HG02981 (cell line): ENCODE measurements at regions not wholly inside any gene's neighbourhood (a gene's known extent, or its start where the extent isn't known, plus 50 kb on each side); places are given as distances from the start of the nearest gene placed in this dataset.
"Not testable (repeated sequence)": the region's sequence is repeated elsewhere in the genome, so short reads cannot be mapped to it uniquely, and the experiment has no call there.

ENCODE experiments used
- ATAC-seq: cut with Tn5 transposase; IDR thresholded peaks from one replicate; pipeline ENCODE4 v1.9.1; 2021; ENCODE audit warnings: mild to moderate bottlenecking, moderate library complexity; ENCODE audit not compliant: unreplicated experiment

GRCh38 chr5:53265043-53265442 is 155.5 kb upstream of the MOCS2 start:
- ATAC-seq: no peak

- ATAC-seq: not testable (repeated sequence)
Observed at GRCh38 chr5:53268241-53268640, 158.7 kb upstream of the MOCS2 start.

GRCh38 chr5:53275666-53276065 is 166.1 kb upstream of the MOCS2 start:
- ATAC-seq: no peak

- ATAC-seq: no peak
Observed at GRCh38 chr5:53276825-53277224, 167.3 kb upstream of the MOCS2 start.

DNA sequence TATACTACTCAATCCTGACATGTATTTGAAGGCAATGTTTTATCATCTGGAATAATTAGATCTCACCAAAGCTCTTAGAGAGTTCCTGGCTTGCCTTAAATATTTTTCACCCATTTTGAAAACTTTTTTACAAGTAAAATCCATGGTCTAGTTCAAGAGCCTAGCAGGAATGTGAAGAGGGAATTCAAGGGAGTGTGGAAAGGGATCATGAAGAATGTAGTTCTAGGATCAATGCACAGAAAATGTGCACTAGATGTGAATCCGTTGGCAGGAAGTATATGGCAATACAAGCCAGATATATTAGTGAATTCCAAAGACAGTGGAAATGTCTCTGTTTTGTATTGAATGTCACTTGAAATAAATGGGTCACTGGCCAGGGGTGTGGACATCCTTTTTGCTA is 167.9 kb upstream of the MOCS2 start:
- no peak for ATAC-seq

- no peak for ATAC-seq
Observed at GRCh38 chr5:53287573-53287972, 178.0 kb upstream of the MOCS2 start.

- no peak for ATAC-seq
Observed at GRCh38 chr5:53288511-53288910, 179.0 kb upstream of the MOCS2 start.

DNA sequence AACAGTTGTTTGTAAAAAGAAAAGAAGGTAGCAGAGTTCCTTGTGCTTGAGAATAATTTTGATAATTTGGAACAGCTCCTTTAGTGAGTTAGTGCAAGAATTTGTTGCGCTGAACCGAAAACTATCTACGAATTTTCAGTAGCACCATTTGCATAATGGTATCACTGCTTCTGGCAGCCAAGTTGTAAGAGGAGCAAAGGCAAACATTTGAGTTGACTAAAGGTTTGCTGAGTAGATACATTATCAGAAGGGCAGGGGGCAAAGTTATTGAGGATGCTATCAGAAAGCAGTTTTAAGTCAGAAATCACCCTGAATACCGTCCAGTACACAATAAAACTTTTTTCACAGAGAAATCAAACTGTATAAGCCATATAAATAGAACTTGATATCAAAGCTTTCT is 181.5 kb upstream of the MOCS2 start:
- ATAC-seq: no peak

DNA sequence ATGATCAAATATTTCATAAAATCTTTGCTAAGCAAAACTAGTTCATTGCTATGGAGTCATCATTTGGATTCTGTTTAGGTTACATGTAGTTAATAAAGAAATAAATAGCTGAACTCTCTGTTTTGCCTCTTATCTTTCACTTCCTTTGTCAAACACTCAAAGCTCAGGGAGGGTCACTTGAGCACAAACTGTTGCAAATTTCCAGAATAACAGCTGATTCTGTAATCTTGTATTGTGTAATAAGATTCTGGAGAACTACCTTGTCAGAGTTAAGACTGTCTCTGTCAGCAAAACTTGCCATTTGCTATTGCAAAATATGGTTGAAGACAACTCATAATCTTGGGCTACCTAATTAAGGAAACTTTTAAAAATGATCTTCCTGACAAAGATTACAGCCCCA is 182.0 kb upstream of the MOCS2 start:
- ATAC-seq: no peak

DNA sequence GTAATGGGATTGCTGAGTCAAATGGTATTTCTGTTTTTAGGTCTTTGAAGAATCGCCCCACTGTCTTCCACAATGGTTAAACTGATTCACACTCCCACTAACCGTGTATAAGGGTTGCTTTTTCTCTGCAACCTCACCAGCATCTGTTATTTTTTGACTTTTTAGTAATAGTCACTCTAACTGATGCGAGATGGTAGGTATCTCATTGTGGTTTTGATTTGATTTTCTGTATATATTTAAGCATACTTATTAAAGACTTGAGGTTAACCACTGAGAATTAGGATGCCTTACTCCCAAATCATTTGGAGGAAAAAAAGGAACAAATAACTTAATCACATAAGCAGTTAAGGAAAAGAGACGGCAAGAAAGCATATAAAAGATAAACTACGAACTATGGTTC is 181.6 kb upstream of the FST start:
- ATAC-seq: no peak

GRCh38 chr5:53302529-53302928 is 177.9 kb upstream of the FST start:
- ATAC-seq: no peak

DNA sequence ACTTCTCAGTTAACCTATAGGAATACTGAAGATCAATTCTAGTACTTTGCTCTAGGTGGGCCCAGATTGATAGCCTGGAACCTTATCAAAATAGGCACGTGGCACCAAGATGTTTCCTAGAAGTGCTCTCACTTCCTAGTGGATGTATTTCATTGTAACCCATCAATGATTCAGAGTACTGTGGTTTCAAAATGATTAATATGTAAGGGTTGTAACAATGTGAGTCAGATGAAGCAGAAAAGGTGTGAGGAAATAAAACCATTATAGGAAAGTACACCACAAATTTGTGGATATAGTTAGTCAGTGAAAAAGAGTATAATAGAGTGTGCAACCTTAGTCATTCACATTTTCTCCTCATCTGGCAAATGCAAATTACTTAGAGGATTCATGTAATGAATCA is 177.3 kb upstream of the FST start:
- no peak for ATAC-seq

- ATAC-seq: not testable (repeated sequence)
Observed at GRCh38 chr5:53305316-53305715, 175.1 kb upstream of the FST start.

DNA sequence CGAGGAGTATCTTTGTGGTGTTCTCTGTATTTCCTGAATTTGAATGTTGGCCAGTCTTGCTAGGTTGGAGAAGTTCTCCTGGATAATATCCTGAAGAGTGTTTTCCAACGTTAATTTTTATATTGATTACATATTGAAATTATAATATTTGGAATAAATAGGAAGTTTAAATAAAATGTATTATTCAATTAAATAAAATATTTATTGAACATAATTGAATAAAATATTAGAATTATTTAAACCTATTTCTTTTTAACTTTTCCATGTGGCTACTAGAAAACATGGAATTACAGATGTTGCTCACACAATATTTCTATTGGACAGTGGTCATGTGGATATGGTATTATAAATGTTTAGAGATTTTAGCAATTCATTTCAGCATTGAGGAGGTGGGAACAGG is 170.8 kb upstream of the FST start:
- no peak for ATAC-seq

DNA sequence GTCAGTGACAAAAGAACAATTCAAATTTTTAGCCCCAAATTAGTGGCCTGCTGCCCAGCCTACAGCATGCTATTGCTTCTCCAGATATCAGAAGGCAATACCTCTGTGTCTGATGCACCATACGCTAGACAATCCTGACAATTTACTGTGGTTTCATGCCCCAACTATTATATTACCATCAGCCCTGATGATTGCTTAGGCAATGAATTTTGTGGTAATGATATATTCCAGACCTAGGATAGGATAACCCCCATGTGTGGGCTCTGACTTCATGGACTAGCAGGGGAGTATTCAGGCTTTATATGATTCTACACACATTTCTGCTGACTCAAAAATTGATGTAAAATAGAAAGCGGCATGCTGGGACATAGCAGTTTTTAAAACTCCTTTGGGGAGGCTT is 168.7 kb upstream of the FST start:
- no peak for ATAC-seq

- ATAC-seq: no peak
Observed at GRCh38 chr5:53313145-53313544, 167.3 kb upstream of the FST start.

DNA sequence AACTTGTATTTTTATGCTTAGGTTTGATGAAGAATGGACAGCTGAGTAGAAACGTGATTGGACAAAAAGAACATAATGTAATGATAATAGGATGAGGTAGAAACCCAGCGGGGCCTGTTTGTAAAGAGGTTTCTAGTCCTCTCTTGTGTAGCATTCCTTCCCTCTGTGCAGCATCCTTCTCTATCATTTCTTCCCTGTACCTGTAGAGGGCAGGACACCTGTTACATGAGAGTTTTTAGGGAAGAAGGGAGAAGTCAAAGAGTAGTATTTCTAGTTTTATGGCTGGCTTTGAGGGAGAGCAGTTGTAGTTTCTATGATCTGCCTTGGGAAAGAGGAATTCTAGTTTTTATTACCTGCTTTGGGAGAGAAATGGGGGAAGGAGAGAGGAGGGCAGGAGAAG is 162.1 kb upstream of the FST start:
- ATAC-seq: no peak

DNA sequence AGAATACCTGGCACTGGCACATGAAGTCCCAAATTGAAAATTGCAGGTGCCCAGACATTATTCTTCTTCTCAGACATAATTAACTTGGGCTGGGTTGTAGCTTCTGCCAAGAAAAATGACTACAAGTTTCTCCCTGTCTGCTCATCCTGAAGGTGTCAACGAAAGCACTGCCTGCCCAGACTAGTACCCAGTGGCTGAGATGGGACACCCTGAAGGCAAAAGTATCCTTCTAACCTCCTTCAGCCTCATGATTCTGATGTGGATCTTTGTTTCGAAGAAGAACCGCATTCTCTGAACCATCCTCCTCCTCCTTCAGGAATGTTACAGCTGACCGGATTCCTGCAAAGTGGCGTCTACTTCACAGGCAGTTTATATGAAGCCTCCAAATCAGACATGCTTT is 161.1 kb upstream of the FST start:
- no peak for ATAC-seq

DNA sequence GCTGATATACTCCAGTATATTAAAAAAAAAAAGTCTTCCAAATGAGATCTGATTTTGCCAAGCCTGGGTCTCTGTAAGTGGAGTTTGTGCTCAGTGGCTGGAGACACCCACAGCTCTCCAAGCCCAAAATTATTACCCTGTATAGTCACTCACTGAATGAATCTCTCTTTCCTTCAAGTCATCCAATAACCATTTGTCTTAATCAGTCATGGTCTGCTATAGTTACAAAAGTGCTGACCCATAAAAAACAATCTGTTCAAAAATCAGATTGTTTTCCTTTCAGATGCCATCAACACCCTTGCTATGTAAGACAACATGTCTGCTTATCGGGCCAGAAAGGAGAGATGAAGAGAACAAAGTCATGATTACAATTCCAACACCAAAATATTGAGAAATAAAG is 159.4 kb upstream of the FST start:
- ATAC-seq: no peak

DNA sequence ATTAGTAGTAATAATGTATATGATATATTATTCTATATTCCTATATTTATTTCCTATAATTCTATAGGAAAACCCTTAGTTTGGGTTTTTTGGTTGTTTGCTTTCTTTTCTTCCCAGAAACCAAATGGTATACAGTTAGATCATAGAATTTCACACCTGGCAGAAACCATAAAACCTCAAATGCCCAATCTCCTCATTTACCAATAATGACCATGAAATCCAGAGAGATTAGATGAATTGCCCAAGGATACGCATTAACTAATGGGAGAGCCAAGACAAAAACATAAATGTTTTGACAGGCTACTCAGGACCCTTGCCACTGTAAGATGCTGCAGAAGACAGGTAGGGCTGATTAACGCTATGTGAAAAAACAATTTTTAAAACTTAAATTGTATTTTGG is 158.7 kb upstream of the FST start:
- no peak for ATAC-seq

DNA sequence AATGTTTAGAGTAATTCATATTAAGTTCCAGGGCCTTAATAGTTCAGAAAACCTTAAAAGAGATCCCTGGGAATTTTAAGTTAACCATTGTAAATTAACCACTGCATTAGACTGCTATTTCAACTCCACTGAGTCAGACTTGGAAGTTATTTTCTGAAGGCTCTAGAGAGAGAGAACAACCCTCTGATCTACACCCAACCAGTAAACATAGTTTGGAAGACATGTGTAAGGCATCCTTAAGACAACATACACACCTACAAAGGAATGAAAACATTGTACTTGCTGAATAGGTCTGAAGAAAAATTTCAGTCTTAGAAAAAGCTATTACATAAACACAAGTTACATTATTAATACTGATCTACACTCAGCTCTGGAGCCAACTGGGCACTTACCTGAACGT is 158.2 kb upstream of the FST start:
- ATAC-seq: no peak

DNA sequence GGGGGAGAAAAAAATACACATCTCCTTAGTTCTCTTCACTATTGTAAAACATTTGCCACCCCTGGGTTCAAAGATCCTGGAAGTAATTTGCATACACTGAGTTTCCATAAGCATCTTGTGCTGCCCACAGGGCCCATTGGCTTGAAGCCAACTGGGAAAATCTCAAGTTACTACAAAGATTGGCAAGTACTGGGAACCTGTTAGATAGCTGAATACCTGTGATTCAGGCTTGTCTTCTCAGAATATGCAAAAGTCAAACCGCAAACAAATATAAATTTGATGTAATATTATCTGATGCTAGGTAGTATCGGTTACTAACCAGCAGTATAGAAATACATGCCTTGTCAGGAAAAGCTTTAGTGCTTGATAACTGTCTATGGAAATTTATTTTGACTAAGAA is 156.9 kb upstream of the FST start:
- no peak for ATAC-seq

DNA sequence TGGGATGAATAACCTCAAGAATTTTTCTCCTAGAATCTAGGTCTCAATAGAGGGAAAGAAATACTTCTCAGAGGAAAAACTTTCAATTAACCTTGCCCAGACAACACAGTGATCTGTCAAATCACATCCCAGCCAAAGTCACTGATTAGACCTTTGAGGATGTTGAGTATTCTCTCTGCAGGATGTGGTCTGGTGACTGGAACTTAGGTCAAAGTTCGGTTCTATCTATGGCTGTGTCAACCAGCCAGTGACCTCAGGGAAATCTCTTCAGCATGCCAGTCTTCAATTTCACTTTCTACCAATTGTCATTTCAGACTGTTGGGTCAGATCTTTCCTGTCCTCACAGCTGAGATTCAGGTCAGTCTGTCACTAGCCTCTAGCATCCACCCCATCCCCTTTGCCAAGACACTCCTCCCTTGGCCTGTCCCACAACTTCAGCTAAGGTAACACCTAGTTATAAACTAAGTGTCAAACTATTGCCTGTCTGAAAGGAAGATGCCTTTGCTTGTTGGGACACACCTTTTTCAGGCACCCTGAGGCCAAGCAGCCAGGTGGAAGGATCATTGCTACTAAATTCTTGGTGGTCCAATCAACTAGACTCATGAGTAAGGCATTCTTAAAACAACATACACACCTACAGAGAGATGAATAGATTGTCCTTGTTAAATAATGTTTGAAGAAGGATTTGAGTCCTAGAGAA is 156.3 kb upstream of the FST start:
- no peak for ATAC-seq
